Neuronal stem cell (in vitro differentiated cells): ENCODE measurements at regions not wholly inside any gene's neighbourhood (a gene's known extent, or its start where the extent isn't known, plus 50 kb on each side); places are given as distances from the start of the nearest gene placed in this dataset.

Experiments
- DNase-seq: peaks from one replicate; pipeline ENCODE4 v3.0.0-alpha.2; 2013; ENCODE audit warnings: low spot score
- H2AFZ ChIP-seq: one replicate; pipeline ENCODE4 v1.6.1; 2013; ENCODE audit warnings: mild to moderate bottlenecking, low read length, inconsistent platforms
- H2AK5ac ChIP-seq: 2 replicates; pipeline ENCODE4 v1.6.1; 2013; ENCODE audit warnings: low read depth, mild to moderate bottlenecking, inconsistent platforms, low read length, moderate library complexity, mixed read lengths
- H2BK120ac ChIP-seq: 2 replicates; pipeline ENCODE4 v1.6.1; 2013; ENCODE audit warnings: low read depth, mild to moderate bottlenecking, inconsistent platforms, low read length, moderate library complexity, mixed read lengths
- H2BK12ac ChIP-seq: one replicate; pipeline ENCODE4 v1.6.1; 2013; ENCODE audit warnings: low read length, inconsistent platforms
- H2BK15ac ChIP-seq: 2 replicates; pipeline ENCODE4 v1.6.1; 2013; ENCODE audit warnings: mild to moderate bottlenecking, low read length, inconsistent platforms, mixed read lengths
- H2BK5ac ChIP-seq: one replicate; pipeline ENCODE4 v1.6.1; 2013; ENCODE audit warnings: inconsistent platforms, mild to moderate bottlenecking, low read length, moderate library complexity
- H3K14ac ChIP-seq: one replicate; pipeline ENCODE4 v1.6.1; 2013; ENCODE audit warnings: low read length, inconsistent platforms
- H3K18ac ChIP-seq: 2 replicates; pipeline ENCODE4 v1.6.1; 2013; ENCODE audit warnings: low read length, inconsistent platforms
- H3K23ac ChIP-seq: 2 replicates; pipeline ENCODE4 v1.6.1; 2013; ENCODE audit warnings: low read depth, mild to moderate bottlenecking, mixed read lengths, low read length, inconsistent platforms; ENCODE audit not compliant: poor library complexity
- H3K27ac ChIP-seq: replicated peaks from 3 replicates; pipeline ENCODE4 v1.5.1; 2013; ENCODE audit warnings: low read length, inconsistent platforms
- H3K27me3 ChIP-seq, 3 experiments: 2 replicates each; pipeline ENCODE4 v1.6.1; 2013; ENCODE audit warnings: low read length in 3 of 3, mild to moderate bottlenecking in 2 of 3, inconsistent platforms in 1 of 3, low read depth in 1 of 3, mixed read lengths in 1 of 3, moderate library complexity in 1 of 3; ENCODE audit not compliant: control insufficient read depth in 3 of 3, insufficient read depth in 3 of 3
- H3K36me3 ChIP-seq, 2 donors: replicated peaks in 1 of 2; 2 replicates each; pipeline ENCODE4 v1.6.1; 2013; ENCODE audit warnings: low read length in 2 of 2; ENCODE audit not compliant: control insufficient read depth in 2 of 2, insufficient read depth in 2 of 2
- H3K4ac ChIP-seq: 2 replicates; pipeline ENCODE4 v1.6.1; 2013; ENCODE audit warnings: inconsistent platforms, mild to moderate bottlenecking, low read length, moderate library complexity
- H3K4me1 ChIP-seq, 2 donors: 1 replicate in 1 of 2; 2 replicates in 1 of 2; pipeline ENCODE4 v1.6.1; 2013; ENCODE audit warnings: low read length in 2 of 2, low read depth in 1 of 2; ENCODE audit not compliant: control insufficient read depth in 2 of 2, insufficient read depth in 1 of 2
- H3K4me2 ChIP-seq: one replicate; pipeline ENCODE4 v1.6.1; 2013; ENCODE audit warnings: mild to moderate bottlenecking, low read length, inconsistent platforms; ENCODE audit not compliant: insufficient read depth, poor library complexity, severe bottlenecking
- H3K4me3 ChIP-seq, 2 donors: 2 replicates each; pipeline ENCODE4 v1.5.1; 2013; ENCODE audit warnings: low read length in 2 of 2, mild to moderate bottlenecking in 2 of 2, inconsistent platforms in 1 of 2, moderate library complexity in 1 of 2
- H3K79me1 ChIP-seq: one replicate; pipeline ENCODE4 v1.6.1; 2013; ENCODE audit warnings: low read depth, mild to moderate bottlenecking, inconsistent platforms, low read length, moderate library complexity
- H3K9ac ChIP-seq: one replicate; pipeline ENCODE4 v1.6.1; 2013; ENCODE audit warnings: mild to moderate bottlenecking, low read depth, low read length, inconsistent platforms; ENCODE audit not compliant: poor library complexity
- H3K9me3 ChIP-seq, 2 donors: replicated peaks in 1 of 2; 2 replicates each; pipeline versions ENCODE3 to v1.6.1; 2013; ENCODE audit warnings: low read length in 2 of 2, mild to moderate bottlenecking in 2 of 2, inconsistent platforms in 1 of 2, low read depth in 1 of 2, mixed read lengths in 1 of 2, moderate library complexity in 1 of 2; ENCODE audit not compliant: control insufficient read depth in 2 of 2, insufficient read depth in 1 of 2
- H4K8ac ChIP-seq: one replicate; pipeline ENCODE4 v1.6.1; 2013; ENCODE audit warnings: low read depth, mild to moderate bottlenecking, inconsistent platforms, low read length, moderate library complexity
- H4K91ac ChIP-seq: one replicate; pipeline ENCODE4 v1.6.1; 2013; ENCODE audit warnings: low read length, low read depth, mild to moderate bottlenecking, inconsistent platforms; ENCODE audit not compliant: poor library complexity
- WGBS, 2 donors: extraction: QIAGEN DNeasy Blood & Tissue Kit; methylation state at CpG; one replicate each; pipeline ENCODE4 v1.1.7; 2013; ENCODE audit warnings: missing lambda C conversion rate in 2 of 2, mixed read lengths in 1 of 2; ENCODE audit not compliant: insufficient read length in 2 of 2, insufficient replicate concordance in 1 of 2; ENCODE audit errors: extremely low coverage in 2 of 2; 5-methylcytosine and 5-hydroxymethylcytosine counted together

DNA sequence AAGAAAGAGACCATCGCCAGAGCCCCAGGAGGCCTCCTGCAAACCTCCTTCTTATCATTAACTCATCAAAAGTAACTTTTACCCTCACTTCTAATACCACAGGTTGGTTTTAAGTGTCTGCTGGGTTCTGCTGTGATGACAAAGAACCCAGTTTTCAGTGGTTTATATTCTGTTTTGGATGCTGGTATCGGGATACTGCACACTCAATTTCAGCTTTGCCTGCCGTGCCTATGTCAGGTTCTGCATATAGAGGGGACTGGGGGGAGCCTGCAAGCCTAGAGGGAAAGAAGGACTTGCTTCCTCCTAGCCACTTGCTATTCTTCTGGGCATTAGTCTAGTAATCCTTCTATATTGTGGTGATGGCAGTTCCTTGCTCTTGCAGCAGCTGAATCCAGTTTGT is 242.4 kb downstream of the KCNRG start:
- no peak overlapping the region for H3K4me2 ChIP-seq
- WGBS, 2 donors, result no CpG with 5 or more reads among the region's 3 CpGs
- H3K18ac ChIP-seq, result peak overlapping the region; percentile 50
- no peak overlapping the region for H2AK5ac ChIP-seq
- no peaks in the 10 kb centered on the region for H3K27me3 ChIP-seq
- no peaks in the 10 kb centered on the region for H3K4me1 ChIP-seq
- DNase-seq, result no peak
- no peak overlapping the region for H3K4ac ChIP-seq
- H2BK12ac ChIP-seq, result no peak overlapping the region
- no peak overlapping the region for H3K14ac ChIP-seq
- H2AFZ ChIP-seq, result no peak overlapping the region
- no peaks in the 10 kb centered on the region for H3K36me3 ChIP-seq
- no peak overlapping the region for H3K27ac ChIP-seq
- H2BK120ac ChIP-seq, result no peak overlapping the region
- H2BK5ac ChIP-seq, result no peak overlapping the region
- H3K9ac ChIP-seq, result no peak overlapping the region
- no peak overlapping the region for H3K4me3 ChIP-seq
- no peak overlapping the region for H3K23ac ChIP-seq
- H4K8ac ChIP-seq, result no peak overlapping the region
- H2BK15ac ChIP-seq, result no peak overlapping the region
- H3K9me3 ChIP-seq, result no peaks in the 10 kb centered on the region
- H3K79me1 ChIP-seq, result no peaks in the 10 kb centered on the region
- no peak overlapping the region for H4K91ac ChIP-seq

DNA sequence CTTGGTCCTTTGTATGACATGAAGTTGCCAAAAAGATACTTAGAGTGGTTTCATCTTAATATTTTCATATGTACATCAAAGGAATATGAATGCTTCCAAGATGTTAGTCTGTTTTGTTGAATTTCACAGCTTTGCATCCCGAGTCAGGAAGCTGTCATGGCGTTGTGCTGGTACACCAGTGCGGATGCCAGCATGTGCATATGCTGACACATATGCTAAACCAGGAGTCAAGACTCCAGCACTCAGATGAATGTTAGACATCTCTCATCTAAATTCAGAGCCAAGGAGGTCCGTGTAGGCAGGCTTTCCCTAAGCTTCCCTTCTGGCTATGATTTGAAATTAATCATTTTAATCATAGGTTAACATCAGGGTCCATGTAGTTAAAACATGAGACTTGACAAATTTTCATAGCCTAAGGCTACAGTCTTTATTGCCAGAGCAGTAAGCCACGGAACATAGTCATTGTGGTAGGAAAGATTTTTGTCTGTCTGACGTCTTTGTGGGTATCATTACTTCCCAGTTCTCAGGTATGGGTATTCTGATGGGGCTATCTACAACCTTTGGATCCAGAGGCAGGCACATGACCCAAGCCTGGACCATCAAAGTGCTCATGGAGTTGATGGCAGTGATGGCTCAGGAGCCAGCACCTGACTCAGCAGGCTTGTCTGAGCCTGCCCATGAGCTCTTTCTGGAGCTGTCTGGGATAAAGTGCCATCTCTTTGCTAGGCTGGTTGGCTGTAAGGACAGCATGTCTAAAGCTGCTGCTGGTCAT is 246.1 kb downstream of the KCNRG start:
- Histone ChIP-seq H2BK12ac (no peak overlapping the region), H3K27me3 (no peaks in the 10 kb centered on the region), H3K9me3 (no peaks in the 10 kb centered on the region), H2AK5ac (no peak overlapping the region), H2BK120ac (no peak overlapping the region), H3K18ac (no peak overlapping the region), H2AFZ (no peak overlapping the region), H4K91ac (no peak overlapping the region), H3K79me1 (no peaks in the 10 kb centered on the region), H3K9ac (no peak overlapping the region), H3K36me3 (no peaks in the 10 kb centered on the region), H4K8ac (no peak overlapping the region), H2BK5ac (no peak overlapping the region), H3K4ac (no peak overlapping the region), H3K14ac (no peak overlapping the region), H3K23ac (no peak overlapping the region), H3K27ac (no peak overlapping the region), H3K4me2 (no peak overlapping the region), H3K4me1 (no peaks in the 10 kb centered on the region), H3K4me3 (no peak overlapping the region), H2BK15ac (no peak overlapping the region)
- DNase-seq, result no peak
- no CpG with 5 or more reads among the region's 6 CpGs for WGBS, 2 donors

DNA sequence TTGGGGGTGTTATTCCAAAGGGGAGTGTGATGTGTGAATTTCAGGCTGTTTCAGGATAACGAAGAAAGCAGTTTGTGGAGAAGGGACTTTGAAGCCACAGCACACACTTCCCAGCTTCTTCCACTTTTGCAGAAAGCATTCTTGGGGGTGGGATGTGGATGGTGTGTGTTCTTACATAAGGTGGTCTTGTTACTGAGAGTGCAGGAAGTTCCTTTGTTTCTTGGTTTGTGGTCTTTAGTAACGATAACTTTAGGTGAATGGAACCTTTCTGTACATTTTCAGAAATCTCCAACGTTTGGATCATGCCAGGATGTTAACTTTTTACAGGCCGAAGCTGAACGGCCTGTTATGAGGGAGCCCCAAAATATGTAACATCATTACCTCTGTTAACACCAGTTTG is 251.8 kb downstream of the KCNRG start:
- H3K27me3 ChIP-seq, result no peaks in the 10 kb centered on the region
- H3K14ac ChIP-seq, result no peak overlapping the region
- H3K9me3 ChIP-seq, result no peaks in the 10 kb centered on the region
- no peaks in the 10 kb centered on the region for H3K36me3 ChIP-seq
- no CpG with 5 or more reads among the region's 5 CpGs for WGBS, 2 donors
- no peak overlapping the region for H3K4me3 ChIP-seq
- no peak overlapping the region for H4K91ac ChIP-seq
- no peak overlapping the region for H3K4ac ChIP-seq
- H3K23ac ChIP-seq, result no peak overlapping the region
- no peaks in the 10 kb centered on the region for H3K79me1 ChIP-seq
- no peak overlapping the region for H2AFZ ChIP-seq
- H2BK5ac ChIP-seq, result no peak overlapping the region
- H3K4me2 ChIP-seq, result no peak overlapping the region
- no peak overlapping the region for H2BK12ac ChIP-seq
- no peak overlapping the region for H4K8ac ChIP-seq
- H3K27ac ChIP-seq, result no peak overlapping the region
- no peak overlapping the region for H2BK15ac ChIP-seq
- H2BK120ac ChIP-seq, result no peak overlapping the region
- no peak for DNase-seq
- no peak overlapping the region for H3K18ac ChIP-seq
- H3K4me1 ChIP-seq, result no peaks in the 10 kb centered on the region
- no peak overlapping the region for H3K9ac ChIP-seq
- H2AK5ac ChIP-seq, result no peak overlapping the region

DNA sequence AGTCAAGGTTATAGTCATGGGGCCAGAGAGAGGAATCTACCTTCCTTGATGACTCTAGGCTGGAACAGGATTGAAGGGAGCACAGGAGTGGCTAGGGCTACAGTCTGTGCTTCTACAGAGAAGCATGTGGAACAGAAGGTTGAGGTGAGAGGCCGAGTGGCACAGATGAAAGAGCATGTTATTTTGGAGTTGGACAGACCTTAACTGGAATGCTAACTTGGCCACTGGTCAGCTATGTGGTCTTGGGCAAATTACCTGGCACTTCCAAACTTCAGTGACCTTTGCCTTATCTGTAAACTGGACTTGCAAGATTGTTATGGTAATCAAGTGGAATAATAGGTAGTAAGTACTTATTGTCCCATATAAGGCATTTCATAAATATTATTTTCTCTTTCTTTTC is 252.7 kb downstream of the KCNRG start:
- H2BK120ac ChIP-seq, result no peak overlapping the region
- H4K8ac ChIP-seq, result no peak overlapping the region
- no peak overlapping the region for H3K18ac ChIP-seq
- no peak overlapping the region for H3K23ac ChIP-seq
- H2BK5ac ChIP-seq, result no peak overlapping the region
- H3K79me1 ChIP-seq, result no peaks in the 10 kb centered on the region
- no peak overlapping the region for H3K27ac ChIP-seq
- H3K9me3 ChIP-seq, result no peaks in the 10 kb centered on the region
- no peak overlapping the region for H3K9ac ChIP-seq
- H3K14ac ChIP-seq, result no peak overlapping the region
- H3K4me3 ChIP-seq, result no peak overlapping the region
- no peak overlapping the region for H2AK5ac ChIP-seq
- H2AFZ ChIP-seq, result no peak overlapping the region
- H3K4me1 ChIP-seq, result no peaks in the 10 kb centered on the region
- no CpG with 5 or more reads among the region's 1 CpG for WGBS, 2 donors
- no peak overlapping the region for H4K91ac ChIP-seq
- H3K4ac ChIP-seq, result no peak overlapping the region
- no peak overlapping the region for H2BK12ac ChIP-seq
- no peak overlapping the region for H2BK15ac ChIP-seq
- H3K27me3 ChIP-seq, result no peaks in the 10 kb centered on the region
- DNase-seq, result no peak
- no peak overlapping the region for H3K4me2 ChIP-seq
- H3K36me3 ChIP-seq, result no peaks in the 10 kb centered on the region
